Ectodermal cell (in vitro differentiated cells): ENCODE measurements at regions not wholly inside any gene's neighbourhood (a gene's known extent, or its start where the extent isn't known, plus 50 kb on each side); places are given as distances from the start of the nearest gene placed in this dataset.

Source experiments
- H3K27ac ChIP-seq: 2 replicates; pipeline ENCODE4 v1.7.0; 2013; ENCODE audit warnings: mild to moderate bottlenecking, low read depth, low read length; ENCODE audit not compliant: insufficient read depth, poor library complexity, severe bottlenecking
- H3K27me3 ChIP-seq: 2 replicates; pipeline ENCODE4 v1.7.0; 2013; ENCODE audit warnings: mild to moderate bottlenecking, low read length; ENCODE audit not compliant: insufficient read depth, control insufficient read depth, poor library complexity, severe bottlenecking
- H3K36me3 ChIP-seq: one replicate; pipeline ENCODE4 v1.7.0; 2013; ENCODE audit warnings: low read length; ENCODE audit not compliant: control insufficient read depth, insufficient read depth
- H3K4me1 ChIP-seq: one replicate; pipeline ENCODE4 v1.7.0; 2013; ENCODE audit warnings: low read length; ENCODE audit not compliant: control insufficient read depth, insufficient read depth
- H3K4me3 ChIP-seq: 2 replicates; pipeline ENCODE4 v1.7.0; 2013; ENCODE audit warnings: low read depth, low read length, control low read depth; ENCODE audit not compliant: insufficient read depth
- H3K9me3 ChIP-seq: 2 replicates; pipeline ENCODE4 v1.7.0; 2013; ENCODE audit warnings: mild to moderate bottlenecking, low read length, moderate library complexity; ENCODE audit not compliant: control insufficient read depth
- WGBS, 2 experiments: methylation state at CpG; one replicate each; pipeline ENCODE4 v1.1.7; 2013; ENCODE audit warnings: missing lambda C conversion rate in 2 of 2; 5-methylcytosine and 5-hydroxymethylcytosine counted together

- Histone ChIP-seq H3K27me3 (no peaks in the 10 kb centered on the region), H3K27ac (no peak overlapping the region), H3K36me3 (no peaks in the 10 kb centered on the region), H3K4me1 (no peaks in the 10 kb centered on the region), H3K9me3 (no peaks in the 10 kb centered on the region), H3K4me3 (no peak overlapping the region)
- WGBS, 2 experiments = 75 to 80% methylated on average over 6 of the region's 6 CpGs
These were observed 163.0 kb upstream of the NUDT4 start for GRCh38 chr12:93214523-93215289.

GRCh38 chr12:93215290-93215678, 162.4 kb upstream of the NUDT4 start:
- WGBS, 2 experiments = 93 to 100% methylated on average over 1 of the region's 1 CpG
- Histone ChIP-seq H3K4me3 (no peak overlapping the region), H3K27ac (no peak overlapping the region)

GRCh38 chr12:93219947-93220346, 157.8 kb upstream of the NUDT4 start:
- Histone ChIP-seq H3K4me1 (no peaks in the 10 kb centered on the region), H3K27me3 (no peaks in the 10 kb centered on the region), H3K36me3 (no peaks in the 10 kb centered on the region), H3K9me3 (no peaks in the 10 kb centered on the region), H3K27ac (no peak overlapping the region), H3K4me3 (no peak overlapping the region)
- 80% methylated on average over 1 of the region's 2 CpGs; no CpG with 5 or more reads in 1 of the 2 experiments for WGBS, 2 experiments

More at GRCh38 chr12:93215290-93215678, 162.4 kb upstream of the NUDT4 start:
- no peaks in the 10 kb centered on the region for H3K36me3 ChIP-seq
- H3K4me1 ChIP-seq = no peaks in the 10 kb centered on the region
- H3K9me3 ChIP-seq = no peaks in the 10 kb centered on the region
- no peaks in the 10 kb centered on the region for H3K27me3 ChIP-seq

GRCh38 chr12:93221841-93222240, 155.9 kb upstream of the NUDT4 start:
- no peaks in the 10 kb centered on the region for H3K27me3 ChIP-seq
- H3K4me1 ChIP-seq = no peaks in the 10 kb centered on the region
- H3K36me3 ChIP-seq = no peaks in the 10 kb centered on the region
- no peaks in the 10 kb centered on the region for H3K9me3 ChIP-seq
- no peak overlapping the region for H3K4me3 ChIP-seq
- H3K27ac ChIP-seq = no peak overlapping the region

- no peaks in the 10 kb centered on the region for H3K27me3 ChIP-seq
- H3K9me3 ChIP-seq = no peaks in the 10 kb centered on the region
- WGBS, 2 experiments = 93 to 100% methylated on average over 4 to 5 of the region's 5 CpGs
- H3K36me3 ChIP-seq = no peaks in the 10 kb centered on the region
- no peaks in the 10 kb centered on the region for H3K4me1 ChIP-seq
- H3K4me3 ChIP-seq = no peak overlapping the region
- H3K27ac ChIP-seq = no peak overlapping the region
These were observed 154.0 kb upstream of the NUDT4 start for GRCh38 chr12:93223440-93224426.

GRCh38 chr12:93225094-93225493, 152.6 kb upstream of the NUDT4 start:
- Histone ChIP-seq H3K4me3 (no peak overlapping the region), H3K4me1 (no peaks in the 10 kb centered on the region), H3K27me3 (no peaks in the 10 kb centered on the region), H3K36me3 (no peaks in the 10 kb centered on the region), H3K27ac (no peak overlapping the region), H3K9me3 (no peaks in the 10 kb centered on the region)
- 93 to 94% methylated on average over 2 of the region's 2 CpGs for WGBS, 2 experiments

DNA sequence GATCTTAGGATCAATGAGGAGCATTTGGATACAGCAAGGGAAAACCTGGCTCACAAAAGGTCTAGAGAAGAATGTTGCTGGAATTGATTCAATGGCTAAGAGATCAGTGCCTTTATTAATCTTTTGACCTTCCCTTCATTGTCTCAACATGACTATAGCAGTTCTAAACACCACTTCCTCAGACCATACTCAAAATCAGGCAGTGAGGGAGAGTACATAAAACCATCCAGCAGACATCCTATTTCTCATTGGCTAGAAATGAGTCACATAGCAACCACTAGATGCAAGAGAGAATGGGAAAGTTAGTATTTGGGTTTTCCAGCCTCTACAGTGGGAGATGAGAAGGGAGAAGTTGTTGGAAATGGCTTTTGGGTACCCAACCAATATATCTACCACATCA, 151.4 kb upstream of the NUDT4 start:
- Histone ChIP-seq H3K27ac (no peak overlapping the region), H3K36me3 (no peaks in the 10 kb centered on the region), H3K4me1 (no peaks in the 10 kb centered on the region), H3K27me3 (no peaks in the 10 kb centered on the region), H3K4me3 (no peak overlapping the region), H3K9me3 (no peaks in the 10 kb centered on the region)

DNA sequence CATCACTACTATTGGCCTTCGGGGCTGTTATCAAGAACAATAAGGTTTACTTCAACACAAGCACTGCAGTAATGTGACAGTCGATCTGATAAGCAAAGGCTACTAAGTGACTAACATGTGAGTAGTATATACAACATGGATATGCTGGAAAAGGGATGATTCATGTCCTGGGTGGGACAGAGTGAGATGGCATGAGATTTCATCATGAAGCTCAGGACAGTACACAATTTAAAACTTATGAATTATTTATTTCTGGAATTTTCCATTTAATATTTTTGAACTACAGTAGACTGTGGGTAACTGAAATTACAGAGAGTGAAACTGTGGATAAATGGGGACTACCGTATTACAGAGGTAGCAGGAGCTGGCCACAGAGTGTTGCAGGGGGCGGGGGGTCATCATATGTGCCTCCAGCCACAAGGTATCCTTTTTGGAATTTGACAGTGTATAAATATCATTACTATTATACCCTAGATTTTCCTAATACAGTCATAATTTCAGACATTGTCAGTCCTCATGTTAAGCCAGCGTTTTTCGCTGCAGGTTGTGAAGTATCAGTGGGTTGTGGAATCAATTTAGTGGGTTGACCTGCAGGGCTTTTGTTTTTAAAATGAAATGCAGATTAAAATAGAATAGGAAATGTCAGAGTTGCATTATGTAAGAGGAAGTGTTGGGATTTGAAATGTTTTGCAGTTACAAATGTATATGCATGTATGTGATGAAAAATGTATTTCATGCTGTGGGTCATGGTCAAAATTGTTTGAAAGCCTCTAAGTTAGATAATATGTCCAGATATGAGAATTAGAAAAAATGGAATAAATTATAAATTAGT, 148.0 kb upstream of the NUDT4 start:
- H3K27me3 ChIP-seq = no peaks in the 10 kb centered on the region
- no peaks in the 10 kb centered on the region for H3K4me1 ChIP-seq
- H3K9me3 ChIP-seq = no peaks in the 10 kb centered on the region
- H3K4me3 ChIP-seq = no peak overlapping the region
- no peaks in the 10 kb centered on the region for H3K36me3 ChIP-seq
- H3K27ac ChIP-seq = no peak overlapping the region
- 72 to 76% methylated on average over 6 of the region's 6 CpGs for WGBS, 2 experiments

DNA sequence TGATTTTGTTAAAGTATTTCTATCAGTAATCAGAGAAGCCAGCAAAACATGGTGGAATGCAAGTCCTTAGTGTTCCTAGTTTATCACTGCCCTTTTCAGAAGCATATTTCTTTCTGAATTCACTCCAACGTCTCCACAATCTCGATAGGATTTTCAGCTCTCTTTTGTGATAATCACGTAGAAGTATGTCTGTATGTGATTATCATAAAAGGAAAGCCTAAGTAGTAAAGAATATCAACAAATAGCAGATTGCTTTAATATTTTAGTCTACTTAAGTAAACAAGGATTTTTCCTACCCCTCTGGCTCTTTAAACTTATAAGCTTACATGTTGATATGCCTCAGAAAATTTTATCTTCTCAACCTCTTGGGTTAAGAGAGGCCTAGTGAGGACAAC, 147.4 kb upstream of the NUDT4 start:
- H3K27me3 ChIP-seq = no peaks in the 10 kb centered on the region
- no peaks in the 10 kb centered on the region for H3K36me3 ChIP-seq
- H3K4me3 ChIP-seq = no peak overlapping the region
- 82 to 86% methylated on average over 2 to 3 of the region's 3 CpGs for WGBS, 2 experiments
- H3K9me3 ChIP-seq = no peaks in the 10 kb centered on the region
- H3K27ac ChIP-seq = no peak overlapping the region
- no peaks in the 10 kb centered on the region for H3K4me1 ChIP-seq

- H3K4me3 ChIP-seq = no peak overlapping the region
- H3K4me1 ChIP-seq = no peaks in the 10 kb centered on the region
- no peak overlapping the region for H3K27ac ChIP-seq
- H3K27me3 ChIP-seq = no peaks in the 10 kb centered on the region
- 88 to 94% methylated on average over 6 of the region's 6 CpGs for WGBS, 2 experiments
- H3K36me3 ChIP-seq = no peaks in the 10 kb centered on the region
- no peaks in the 10 kb centered on the region for H3K9me3 ChIP-seq
These were observed 145.8 kb upstream of the NUDT4 start for GRCh38 chr12:93231938-93232337.
